NCI-H128 (cell line): ENCODE measurements at regions not wholly inside any gene's neighbourhood (a gene's known extent, or its start where the extent isn't known, plus 50 kb on each side); places are given as distances from the start of the nearest gene placed in this dataset.
"Not testable (repeated sequence)": the region's sequence is repeated elsewhere in the genome, so short reads cannot be mapped to it uniquely, and the experiment has no call there.

Experiments used
- DNase-seq: peaks from one replicate; lab custom pipeline; 2025; ENCODE audit not compliant: unreplicated experiment; lab: John Stamatoyannopoulos, UW

DNA sequence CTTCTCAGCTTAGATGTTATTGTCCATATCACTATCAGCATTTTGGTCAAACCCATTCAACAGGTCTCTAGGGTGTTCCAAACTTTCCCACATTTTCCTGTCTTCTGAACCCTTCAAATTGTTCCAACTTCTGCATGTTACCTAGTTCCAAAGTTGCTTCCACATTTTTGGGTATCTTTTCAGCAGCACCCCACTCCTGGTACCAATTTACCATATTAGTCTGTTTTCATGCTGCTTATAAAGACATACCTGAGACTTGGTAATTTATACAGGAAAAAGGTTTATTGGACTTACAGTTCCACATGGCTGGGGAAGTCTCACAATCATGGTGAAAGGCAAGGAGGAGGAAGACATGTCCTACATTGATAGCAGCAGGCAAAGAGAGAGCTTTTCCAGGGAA lies 1187.6 kb downstream of the MRPL39 start:
- DNase-seq, result not testable (repeated sequence)

DNA sequence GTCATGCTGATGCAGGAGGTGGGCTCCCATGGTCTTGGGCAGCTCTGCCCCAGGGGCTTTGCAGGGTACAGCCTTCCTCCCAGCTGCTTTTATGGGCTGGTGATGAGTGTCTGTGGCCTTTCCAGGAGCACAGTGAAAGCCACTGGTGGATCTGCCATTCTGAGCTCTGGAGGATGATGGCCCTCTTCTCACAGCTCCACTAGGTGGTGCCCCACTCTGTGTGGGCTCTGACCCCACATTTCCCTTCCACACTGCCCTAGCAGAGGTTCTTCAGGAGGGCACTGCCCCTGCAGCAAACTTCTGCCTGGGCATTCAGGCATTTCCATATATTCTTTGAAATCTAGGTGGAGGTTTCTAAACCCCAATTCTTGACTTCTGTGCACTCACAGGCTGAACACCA lies 1188.6 kb downstream of the MRPL39 start:
- no peak for DNase-seq

DNA sequence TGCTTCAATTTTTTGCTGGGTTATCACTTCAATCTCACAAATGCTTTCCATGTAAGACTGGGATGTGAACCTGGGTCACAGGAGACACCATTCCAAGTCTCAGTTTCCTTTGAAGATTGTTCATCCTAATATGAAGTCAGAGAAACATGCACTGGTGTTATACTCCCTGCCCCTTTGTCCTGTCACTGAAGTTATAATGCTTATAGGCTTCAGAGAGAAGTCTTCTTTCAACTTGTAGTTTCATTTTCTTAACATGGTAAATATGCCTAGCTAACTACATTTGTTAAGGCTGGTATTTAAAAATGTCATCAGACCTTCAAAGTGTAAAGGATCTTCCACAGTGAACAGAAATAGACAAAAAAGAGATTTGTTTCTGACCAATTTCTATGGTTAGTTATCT lies 1195.9 kb downstream of the MRPL39 start:
- DNase-seq, result no peak

DNA sequence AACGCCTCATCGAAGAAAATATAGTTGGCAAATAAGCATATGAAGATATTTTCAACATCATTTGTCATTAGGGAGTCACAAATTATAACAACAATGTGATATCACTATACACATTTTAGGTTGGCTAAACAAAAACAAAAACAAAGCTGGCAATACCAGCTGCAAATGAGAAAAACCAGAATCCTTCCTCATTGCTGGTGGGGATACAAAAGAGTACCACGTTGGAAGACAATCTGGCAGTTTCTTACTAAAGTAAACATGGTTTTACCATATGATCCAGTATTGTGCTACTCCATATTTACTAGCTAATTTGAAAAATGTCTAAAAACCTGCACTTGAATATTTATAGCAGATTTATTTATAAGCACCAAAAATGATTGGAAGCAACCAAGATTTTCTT lies 1204.1 kb downstream of the MRPL39 start:
- DNase-seq, result no peak

DNA sequence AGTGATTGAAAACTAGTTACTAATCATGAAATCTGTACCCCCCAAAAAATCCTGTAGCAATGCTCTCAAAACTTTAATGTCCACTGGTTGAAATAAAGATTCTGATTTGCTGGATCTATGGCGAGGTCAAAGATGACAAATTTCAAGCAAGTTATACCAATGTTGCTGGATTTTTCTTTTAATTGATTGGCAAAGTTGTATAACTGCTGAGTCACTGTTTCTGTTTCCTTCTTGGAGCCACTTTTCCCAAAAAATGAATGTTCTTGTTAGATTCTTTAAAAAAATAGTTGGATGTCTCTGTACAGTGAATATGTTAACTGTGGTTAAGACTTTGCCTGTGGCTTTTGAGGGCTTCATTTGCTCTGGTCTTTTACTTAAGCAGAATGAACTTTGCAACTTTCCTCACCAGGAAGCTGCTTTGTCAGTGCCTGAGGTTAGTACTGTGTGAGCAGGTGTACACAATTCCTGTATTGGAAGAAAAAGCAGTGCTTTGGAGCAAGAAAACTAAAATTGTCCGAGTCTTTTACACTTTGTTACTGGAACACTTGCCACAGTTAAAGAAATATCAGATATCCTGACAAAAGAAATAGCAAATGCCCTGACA lies 1211.9 kb downstream of the MRPL39 start:
- no peak for DNase-seq

DNA sequence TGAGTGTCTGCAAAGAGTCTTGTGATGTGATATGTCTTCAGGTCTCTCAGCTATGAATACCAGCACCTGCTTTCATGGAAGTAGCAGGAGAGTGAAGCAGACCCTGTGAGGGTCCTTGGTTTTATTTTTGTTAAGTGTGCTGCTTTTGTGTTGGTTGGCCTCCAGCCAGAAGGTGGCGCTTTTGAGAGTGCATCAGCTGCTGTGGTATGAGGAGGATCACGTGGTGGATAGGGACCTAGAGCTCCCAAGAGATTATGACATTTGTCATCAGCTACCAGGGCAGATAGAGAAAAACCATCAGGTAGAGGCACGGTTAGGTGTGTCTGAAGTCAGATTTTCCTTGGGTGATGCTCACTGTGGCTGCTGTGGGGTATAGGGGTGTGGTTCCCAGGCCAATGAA lies 1232.1 kb downstream of the MRPL39 start:
- DNase-seq, result no peak

DNA sequence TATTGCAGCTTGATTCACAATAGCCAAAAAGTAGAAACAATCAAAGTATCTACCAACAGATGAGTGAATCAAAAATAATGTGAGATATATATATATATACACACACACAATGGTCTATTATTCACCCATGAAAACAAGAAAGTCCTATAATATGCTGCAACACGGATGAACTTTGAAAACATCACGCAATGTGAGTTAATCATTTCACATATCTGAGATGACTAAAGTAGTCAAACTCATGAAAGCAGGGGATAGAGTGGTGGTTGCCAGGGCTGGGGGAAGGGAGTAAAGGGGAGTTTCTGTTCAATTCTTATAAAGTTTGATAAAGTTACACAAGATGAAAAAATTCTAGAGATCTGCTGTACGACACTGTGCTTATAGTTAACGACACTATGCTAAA lies 1234.8 kb downstream of the MRPL39 start:
- no peak for DNase-seq

DNA sequence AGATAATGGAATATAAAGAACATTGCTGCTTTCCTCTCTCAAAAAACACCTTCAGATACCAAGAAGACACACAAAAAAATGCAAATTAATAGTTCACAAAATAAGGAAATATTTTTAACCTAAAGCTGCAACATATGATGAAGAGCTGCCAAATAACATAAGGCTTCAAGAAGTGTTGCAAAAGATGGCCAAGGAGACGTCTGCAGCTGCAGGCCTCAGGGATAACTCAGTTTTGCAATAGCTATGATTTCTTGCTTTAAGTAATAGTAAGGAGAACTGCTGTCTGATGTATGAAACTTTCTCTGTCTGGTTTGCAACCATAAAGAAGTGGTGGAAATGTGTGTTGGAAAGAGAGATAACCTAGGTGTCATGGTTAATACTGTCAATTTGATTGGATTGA lies 1237.5 kb downstream of the MRPL39 start:
- no peak for DNase-seq

DNA sequence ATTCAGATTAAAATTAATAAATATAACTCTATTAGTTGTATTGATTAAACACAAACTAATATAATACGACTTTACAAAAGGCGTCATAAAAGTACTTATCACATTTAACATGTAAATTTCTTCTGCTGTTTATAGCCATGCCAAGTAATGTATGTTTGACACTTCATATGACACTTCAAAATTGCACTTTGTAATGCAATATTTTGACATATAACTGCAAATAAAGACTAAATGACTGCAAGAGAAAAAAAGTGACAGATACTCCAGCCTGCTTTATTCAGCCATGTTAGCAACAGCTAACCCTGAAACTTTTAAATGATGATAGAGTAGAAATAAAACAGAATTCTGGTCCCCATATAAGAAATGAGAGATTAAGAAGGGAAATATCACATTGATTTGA lies 1238.0 kb downstream of the MRPL39 start:
- no peak for DNase-seq

DNA sequence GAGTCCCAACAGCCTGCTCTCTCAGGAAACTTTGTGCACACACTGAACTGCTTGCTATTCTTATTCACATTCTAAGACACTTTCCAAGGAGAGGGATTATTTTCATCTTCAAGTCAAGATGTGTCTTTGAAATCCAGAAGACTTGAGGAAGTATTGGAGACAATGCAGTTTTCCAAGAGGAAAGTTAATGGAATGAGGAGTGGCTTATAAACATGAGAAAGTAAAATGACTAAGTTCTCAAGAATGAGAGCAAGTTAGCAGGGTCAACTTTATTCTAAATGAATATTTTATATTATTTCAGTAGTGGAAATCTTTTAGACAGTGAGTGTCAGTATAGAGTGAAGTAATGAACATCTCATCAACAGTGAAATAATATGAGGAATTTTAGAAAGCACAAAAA lies 1239.3 kb downstream of the MRPL39 start:
- no peak for DNase-seq

DNA sequence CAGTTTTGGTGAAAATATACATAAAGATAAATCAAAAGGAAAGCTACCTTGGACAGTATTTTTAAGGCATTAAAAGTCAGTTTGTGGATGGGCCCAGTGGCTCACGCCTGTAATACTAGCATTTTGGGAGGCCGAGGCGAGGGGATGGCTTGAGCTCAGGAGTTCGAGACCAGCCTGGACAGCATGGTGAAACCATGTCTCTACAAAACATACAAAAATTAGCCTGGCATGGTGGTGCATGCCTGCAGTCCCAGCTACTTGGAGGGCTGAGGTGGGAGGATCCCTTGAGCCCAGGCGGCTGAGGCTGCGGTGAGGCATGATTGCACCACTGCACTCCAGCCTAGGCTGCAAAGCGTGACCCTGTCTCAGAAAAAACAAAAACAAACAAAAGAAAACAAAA lies 1253.8 kb downstream of the MRPL39 start:
- no peak for DNase-seq

DNA sequence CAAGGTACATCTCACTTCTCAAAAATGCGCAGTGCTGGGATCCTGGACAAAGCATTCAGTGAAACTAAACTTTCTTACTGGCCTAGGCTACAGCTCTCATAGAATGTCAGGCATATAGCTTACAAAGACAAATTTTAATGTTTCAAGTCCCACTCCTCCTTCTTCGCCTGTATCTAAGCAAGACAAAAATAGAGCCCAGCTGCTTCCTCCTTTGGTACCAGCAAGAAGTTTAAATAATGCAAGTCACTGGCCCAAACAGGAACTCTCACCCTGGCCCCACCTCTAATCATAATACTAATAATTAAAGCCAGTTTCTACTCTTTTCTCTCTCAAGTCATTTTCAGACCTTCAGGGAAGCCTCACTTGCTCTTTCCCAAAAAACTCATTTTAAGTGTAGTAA lies 1267.9 kb downstream of the MRPL39 start:
- DNase-seq, result no peak

DNA sequence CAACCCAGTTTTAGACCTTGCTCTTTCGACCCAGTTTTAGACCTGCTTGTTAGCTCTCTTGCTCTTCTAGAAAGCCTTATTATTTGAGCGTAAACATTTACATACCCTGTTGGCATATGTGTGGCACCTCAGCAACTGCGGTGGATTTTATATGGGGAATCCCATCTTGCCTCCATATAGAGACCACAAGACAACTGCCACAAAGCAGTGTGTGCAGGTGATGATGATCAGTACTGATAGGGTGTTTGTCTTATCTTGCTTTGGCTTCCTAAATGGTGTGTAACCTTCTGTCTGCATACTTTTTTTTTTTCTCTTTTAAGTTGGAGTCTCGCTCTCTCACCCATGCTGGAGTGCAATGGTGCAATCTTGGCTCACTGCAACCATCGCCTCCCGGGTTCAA lies 1270.8 kb downstream of the MRPL39 start:
- DNase-seq, result no peak

DNA sequence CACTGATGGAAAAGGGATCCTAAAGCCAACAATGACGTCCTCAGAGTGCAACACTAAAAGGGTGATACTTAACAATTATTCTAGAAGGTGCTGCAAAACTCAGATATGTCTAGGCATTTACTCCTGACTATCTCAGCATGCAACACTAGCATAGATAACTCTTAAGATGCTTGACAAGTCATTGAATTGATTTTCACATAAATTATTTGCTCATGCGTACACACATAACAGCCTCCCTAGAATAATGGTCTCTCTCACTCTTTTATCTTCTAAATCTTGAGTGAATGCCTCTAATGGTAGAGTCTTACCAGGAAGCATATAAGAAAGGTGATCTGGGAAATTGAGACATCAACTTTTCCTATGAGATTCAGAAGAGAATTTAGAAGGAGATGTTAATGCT lies 1283.7 kb downstream of the MRPL39 start:
- no peak for DNase-seq

DNA sequence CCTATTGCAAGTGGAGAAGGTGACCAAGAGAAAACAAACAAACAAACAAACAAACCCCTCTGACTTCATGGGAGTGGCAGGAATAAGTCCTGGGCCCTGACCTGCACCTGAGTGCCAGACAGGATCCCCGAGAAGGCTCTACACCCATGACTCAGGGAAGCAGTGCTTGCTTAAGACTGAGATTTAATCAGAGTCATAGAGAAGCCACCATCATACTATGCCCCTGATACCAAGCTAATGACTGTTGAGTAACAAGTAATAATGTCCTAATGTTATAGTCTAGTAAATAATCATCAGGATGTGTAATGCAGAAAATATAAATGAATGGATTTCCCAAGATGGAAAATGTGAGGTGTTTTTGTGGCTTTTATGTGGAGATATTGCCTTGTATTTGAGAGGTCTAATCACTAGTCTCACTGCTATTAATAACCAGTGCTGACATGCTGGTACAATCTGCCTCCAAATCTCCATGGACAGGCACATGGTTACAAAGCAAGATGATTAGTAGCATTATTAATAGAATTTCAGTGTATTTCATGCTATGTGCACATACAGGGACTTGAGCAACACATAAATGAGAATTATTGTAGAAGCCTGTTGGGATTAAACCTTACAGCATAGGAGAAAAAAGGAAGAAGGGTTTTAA lies 1290.9 kb downstream of the MRPL39 start:
- DNase-seq, result no peak

DNA sequence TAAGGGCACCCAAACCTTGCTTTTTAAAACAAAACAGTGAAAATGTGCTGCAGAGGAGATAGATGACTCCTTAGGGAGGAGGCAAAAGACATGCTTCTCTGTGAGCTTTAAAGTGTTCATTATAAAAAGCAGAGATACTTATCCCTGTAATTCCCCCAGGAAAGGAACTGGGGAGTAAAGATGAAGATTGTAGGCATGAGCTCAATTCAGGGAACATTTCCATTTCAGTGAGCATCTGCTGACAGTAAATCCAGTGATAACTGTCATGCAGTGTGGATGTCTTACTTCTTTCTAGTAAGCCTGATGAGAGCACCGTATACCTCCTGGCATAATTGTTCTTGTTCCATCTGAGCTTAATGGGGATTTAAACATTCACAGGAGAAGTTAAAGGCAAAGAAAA lies 1296.5 kb downstream of the MRPL39 start:
- DNase-seq, result no peak

DNA sequence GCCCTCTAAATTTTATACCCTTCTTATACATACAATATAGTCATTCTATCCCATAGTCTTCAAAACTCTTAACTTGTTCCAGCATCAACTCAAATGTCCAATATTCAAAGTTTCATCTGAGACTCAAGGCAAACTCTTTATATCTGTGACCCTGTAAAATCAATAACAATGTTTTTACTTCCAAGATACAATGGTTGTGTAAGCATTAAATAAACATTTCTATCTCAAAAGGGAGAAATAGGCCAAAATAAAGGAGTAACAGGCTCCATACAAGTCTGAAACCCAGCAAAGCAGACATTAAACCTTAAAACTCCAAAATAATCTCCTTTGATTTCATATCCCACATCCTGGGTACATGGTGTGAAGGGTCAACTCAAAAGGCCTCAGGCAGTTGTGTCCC lies 1299.1 kb downstream of the MRPL39 start:
- DNase-seq, result no peak

DNA sequence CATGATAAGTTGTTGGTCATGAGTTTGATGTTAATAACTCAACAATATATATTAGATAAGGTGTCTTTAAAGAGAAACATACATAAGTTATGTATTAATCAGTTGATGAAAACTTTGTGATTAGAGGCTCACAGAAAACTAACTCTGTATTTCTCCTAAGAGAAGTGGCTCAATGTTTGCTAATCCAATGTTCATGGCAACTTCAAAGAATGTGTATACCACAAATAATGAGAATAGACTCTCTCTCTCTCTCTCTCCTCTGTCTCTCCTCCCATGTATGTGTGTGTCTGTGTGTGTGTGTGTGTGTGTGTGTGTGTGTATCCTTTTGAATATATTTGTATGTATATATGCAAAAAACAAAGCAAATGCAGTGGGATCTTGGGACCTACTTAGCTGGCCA lies 1304.9 kb downstream of the MRPL39 start:
- DNase-seq, result no peak

DNA sequence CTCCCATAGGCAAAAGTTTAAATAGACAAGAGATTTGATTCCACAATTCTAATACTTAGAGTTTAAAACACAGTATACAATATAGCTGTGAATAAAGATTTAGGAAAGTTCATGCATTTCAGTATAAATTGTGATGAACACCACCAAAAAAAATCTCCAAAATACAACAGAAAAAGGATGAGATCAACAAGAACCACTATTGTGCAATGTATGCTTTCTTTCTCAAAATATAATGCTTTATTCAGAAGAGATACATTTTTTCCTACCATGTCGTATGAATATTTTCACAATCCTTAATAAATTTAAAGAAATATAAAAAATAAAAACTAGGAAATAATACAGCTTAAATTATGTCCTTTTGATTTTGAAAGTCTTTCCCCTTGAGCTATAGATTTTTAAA lies 1309.2 kb downstream of the MRPL39 start:
- no peak for DNase-seq

DNA sequence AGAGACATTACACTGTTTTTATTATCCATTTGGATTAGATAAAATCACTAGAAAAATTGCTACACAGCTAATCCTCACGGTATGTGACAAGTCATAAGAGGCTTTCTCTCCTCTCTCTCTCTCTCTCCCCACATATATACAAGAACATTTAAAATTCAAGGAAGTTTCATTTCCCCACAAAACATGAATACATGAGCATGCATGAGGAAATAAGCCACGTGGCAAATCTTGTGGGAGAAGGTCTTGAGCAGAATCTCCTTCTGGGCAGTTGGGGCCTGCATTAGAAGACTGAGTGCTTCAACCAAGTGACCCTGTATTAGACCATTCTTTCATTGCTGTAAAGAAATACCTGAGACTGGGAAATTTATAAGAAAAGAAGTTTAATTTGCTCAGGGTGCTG lies 1313.1 kb downstream of the MRPL39 start:
- no peak for DNase-seq

DNA sequence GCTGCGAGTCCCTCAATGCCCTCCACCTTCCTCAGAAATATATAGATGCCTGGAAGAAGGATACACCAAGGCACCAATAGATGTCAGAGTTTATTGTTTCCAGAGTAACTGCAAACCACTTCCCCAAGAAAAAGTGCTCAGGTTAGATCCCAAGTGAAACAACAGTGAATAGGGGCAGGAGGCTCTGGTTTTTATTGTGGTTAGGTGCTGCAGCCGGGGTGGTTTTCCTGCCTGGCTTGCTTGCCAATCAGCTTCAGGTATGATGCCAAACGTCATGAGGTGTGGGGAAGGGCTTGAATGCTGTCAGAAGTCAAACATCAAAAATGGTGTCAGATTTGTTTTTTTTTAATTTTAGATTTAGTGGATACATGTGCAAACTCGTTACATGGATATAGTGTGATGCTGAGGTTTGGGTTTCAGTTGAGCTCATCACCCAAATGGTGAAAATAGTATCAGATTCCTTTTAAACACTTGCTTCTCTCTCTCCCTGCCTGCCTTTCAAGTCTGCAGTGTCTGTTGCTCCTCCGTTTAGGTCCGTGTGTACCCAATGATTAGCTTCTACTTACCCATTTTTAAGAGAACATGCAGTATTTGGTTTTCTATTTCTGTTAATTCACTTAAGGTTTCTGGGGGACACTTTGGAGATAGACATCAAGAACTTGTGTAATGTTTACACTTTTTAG lies 1317.0 kb downstream of the MRPL39 start:
- DNase-seq, result no peak

DNA sequence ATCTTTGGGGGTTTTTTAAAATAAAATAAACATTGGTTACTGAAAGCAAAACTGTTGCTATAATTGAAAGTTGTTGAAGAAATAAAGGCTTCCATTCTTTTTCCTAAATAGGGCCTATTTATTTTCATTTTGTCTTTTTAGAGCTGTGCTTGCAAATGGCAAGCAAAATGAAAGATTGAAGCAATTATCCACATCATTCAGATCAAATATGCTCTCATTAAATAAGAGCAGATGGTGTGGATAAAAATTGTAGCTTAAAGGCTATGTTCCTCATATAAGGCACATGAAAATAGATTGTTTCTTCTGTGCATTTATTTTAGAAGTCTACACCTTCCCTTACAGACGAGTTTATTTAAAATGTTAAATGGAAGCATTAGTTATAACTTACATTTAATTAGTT lies 1317.7 kb downstream of the MRPL39 start:
- no peak for DNase-seq

DNA sequence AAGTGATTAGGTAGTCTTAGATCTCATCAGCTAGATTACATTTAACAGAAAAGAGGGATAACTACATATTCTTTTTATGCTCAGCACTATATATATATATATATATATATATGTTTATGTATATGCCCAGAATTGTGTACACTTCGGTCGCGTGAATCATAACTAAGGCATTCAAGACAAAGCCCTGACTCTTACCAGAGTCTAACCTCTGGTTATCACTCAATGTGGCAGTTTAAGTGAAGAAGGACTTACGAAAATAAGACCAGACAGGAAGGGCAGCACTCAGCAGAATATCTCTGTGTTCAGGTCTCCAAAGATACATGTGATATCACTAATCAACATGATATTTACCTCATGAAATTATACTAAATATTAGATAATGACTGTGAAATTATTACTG lies 1326.7 kb downstream of the MRPL39 start:
- DNase-seq, result no peak
